ENCODE measurements at regions not wholly inside any gene's neighbourhood (a gene's known extent, or its start where the extent isn't known, plus 50 kb on each side); places are given as distances from the start of the nearest gene placed in this dataset.

DNA sequence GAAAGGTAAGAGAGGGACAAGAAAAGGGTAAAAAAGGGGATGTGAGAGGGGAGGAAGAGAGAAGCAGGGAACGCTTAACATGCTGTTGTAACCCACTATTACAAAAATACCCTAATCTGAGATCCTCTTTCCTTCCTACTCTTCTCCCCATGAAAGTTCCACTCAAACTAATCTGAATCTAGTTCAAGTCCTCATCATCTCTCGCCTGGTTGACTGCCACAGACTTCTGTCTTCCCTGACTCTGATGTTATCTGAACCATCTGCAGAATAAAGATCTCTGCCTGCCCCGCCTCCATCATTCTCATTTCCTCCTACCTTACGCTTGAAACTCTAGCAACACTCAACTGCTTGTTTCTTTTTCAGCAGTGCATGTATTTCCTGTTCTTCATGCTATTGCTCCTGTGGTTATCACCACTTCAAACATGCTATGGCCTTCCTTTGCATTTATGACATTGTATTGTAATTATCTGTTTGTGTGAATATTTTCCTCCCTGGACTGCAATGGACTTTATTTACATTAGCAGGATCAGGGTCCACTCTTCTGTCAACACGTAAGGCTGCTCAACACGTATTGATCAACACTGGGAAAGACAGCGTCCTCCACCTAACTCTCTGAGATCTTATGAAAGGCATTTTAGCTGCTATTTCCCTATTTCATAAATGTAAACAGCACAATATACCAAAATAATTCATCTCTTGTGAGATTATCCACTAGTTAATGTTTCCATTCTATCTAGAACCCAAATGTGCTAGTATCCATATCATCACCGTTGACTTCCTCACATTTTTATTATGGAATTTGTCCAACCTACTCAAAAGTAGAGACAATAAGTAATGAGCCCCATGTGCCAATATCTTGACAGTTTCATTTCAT lies 215.5 kb upstream of the USP25 start (continued):
- TF ChIP-seq, protein P1, sequence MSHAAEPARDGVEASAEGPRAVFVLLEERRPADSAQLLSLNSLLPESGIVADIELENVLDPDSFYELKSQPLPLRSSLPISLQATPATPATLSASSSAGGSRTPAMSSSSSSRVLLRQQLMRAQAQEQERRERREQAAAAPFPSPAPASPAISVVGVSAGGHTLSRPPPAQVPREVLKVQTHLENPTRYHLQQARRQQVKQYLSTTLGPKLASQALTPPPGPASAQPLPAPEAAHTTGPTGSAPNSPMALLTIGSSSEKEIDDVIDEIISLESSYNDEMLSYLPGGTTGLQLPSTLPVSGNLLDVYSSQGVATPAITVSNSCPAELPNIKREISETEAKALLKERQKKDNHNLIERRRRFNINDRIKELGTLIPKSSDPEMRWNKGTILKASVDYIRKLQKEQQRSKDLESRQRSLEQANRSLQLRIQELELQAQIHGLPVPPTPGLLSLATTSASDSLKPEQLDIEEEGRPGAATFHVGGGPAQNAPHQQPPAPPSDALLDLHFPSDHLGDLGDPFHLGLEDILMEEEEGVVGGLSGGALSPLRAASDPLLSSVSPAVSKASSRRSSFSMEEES (CRISPR knock-in tag; IDR thresholded peaks at IDR 0.05) = peak; percentile 67
- peak; percentile 78; the same call in 1 of the 2 replicates for TF ChIP-seq GATA4 (IDR thresholded peaks at IDR 0.05; ENCODE audit: borderline replicate concordance, low read depth)
- peak; percentile 92 for TF ChIP-seq NFKBIZ (CRISPR knock-in tag; IDR thresholded peaks at IDR 0.05)
- TF ChIP-seq ZNF589 (CRISPR knock-in tag; conservative IDR thresholded peaks at IDR 0.05) = no peak
- TF ChIP-seq ZNF644 (CRISPR knock-in tag; IDR thresholded peaks at IDR 0.05; ENCODE audit: low read depth) = peak; percentile 79; the same call in 1 of the 2 replicates
- 0 out of 2 replicates have a peak, but pooled peaks have one; percentile 43 for TF ChIP-seq ZNF44 (CRISPR knock-in tag; IDR thresholded peaks at IDR 0.05)
- TF ChIP-seq, protein P2, sequence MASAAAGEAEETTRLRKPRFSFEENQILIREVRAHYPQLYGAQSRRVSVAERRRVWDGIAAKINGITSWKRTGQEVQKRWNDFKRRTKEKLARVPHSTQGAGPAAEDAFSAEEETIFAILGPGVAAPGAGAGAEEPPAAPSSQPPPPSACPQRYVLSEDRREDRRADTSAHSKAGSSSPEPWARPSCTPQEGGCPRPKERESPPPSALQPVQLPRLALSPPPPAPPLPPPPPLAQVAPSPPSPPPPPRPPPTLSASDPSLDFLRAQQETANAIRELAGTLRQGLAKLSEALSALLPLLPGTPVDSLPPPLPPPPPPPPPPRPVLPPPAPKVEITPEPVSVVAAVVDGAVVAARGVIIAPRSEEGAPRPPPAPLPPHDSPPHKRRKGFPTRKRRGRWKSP (CRISPR knock-in tag; IDR thresholded peaks at IDR 0.05) = peak; percentile 48; the same call in 1 of the 2 replicates
- TF ChIP-seq FOXO1 (CRISPR knock-in tag; IDR thresholded peaks at IDR 0.05) = peak; percentile 99
- TF ChIP-seq SMYD3 (CRISPR knock-in tag; IDR thresholded peaks at IDR 0.05) = 0 out of 2 replicates have a peak, but pooled peaks have one; percentile 72
- peak; percentile 79 for TF ChIP-seq SAP130 (CRISPR knock-in tag; IDR thresholded peaks at IDR 0.05; ENCODE audit: low read depth)
- no peak for TF ChIP-seq HOXA9 (CRISPR knock-in tag; IDR thresholded peaks at IDR 0.05; ENCODE audit: borderline replicate concordance)
- TF ChIP-seq ZFP1 (CRISPR knock-in tag; IDR thresholded peaks at IDR 0.05) = no peak
- TF ChIP-seq STAG1 (CRISPR knock-in tag; IDR thresholded peaks at IDR 0.05) = peak; percentile 15; the same call in 1 of the 2 replicates
- TF ChIP-seq ZNF607 (CRISPR knock-in tag; IDR thresholded peaks at IDR 0.05; ENCODE audit: borderline replicate concordance) = peak; percentile 82; the same call in 1 of the 2 replicates
- TF ChIP-seq, protein P3, sequence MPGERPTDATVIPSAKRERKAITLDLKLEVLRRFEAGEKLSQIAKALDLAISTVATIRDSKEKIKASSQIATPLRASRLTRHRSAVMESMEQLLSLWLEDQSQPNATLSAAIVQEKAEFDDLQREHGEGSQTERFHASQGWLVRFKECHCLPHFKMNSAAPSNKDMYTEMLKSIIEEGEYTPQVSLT (CRISPR knock-in tag; IDR thresholded peaks at IDR 0.05; ENCODE audit: borderline replicate concordance, low read depth) = no peak
- TF ChIP-seq ZNF660 (CRISPR knock-in tag; IDR thresholded peaks at IDR 0.05; ENCODE audit: borderline replicate concordance, low read depth) = no peak
- TF ChIP-seq ADNP (CRISPR knock-in tag; IDR thresholded peaks at IDR 0.05) = 0 out of 2 replicates have a peak, but pooled peaks have one; percentile 12
- peak; percentile 89; the same call in 1 of the 2 replicates for TF ChIP-seq NCOR1 (IDR thresholded peaks at IDR 0.05; ENCODE audit: borderline replicate concordance, low read length)
- 0 out of 2 replicates have a peak, but pooled peaks have one; percentile 25 for TF ChIP-seq JUNB (CRISPR knock-in tag; IDR thresholded peaks at IDR 0.05; ENCODE audit: borderline replicate concordance)
- TF ChIP-seq ELF1 (CRISPR knock-in tag; IDR thresholded peaks at IDR 0.05) = peak; percentile 61
- peak; percentile 85 for TF ChIP-seq TARDBP (CRISPR knock-in tag; IDR thresholded peaks at IDR 0.05)
- no peak for TF ChIP-seq RFXAP (CRISPR knock-in tag; IDR thresholded peaks at IDR 0.05; ENCODE audit: borderline replicate concordance)
- no peak for TF ChIP-seq PLRG1 (conservative IDR thresholded peaks at IDR 0.05)
- TF ChIP-seq, protein P4, sequence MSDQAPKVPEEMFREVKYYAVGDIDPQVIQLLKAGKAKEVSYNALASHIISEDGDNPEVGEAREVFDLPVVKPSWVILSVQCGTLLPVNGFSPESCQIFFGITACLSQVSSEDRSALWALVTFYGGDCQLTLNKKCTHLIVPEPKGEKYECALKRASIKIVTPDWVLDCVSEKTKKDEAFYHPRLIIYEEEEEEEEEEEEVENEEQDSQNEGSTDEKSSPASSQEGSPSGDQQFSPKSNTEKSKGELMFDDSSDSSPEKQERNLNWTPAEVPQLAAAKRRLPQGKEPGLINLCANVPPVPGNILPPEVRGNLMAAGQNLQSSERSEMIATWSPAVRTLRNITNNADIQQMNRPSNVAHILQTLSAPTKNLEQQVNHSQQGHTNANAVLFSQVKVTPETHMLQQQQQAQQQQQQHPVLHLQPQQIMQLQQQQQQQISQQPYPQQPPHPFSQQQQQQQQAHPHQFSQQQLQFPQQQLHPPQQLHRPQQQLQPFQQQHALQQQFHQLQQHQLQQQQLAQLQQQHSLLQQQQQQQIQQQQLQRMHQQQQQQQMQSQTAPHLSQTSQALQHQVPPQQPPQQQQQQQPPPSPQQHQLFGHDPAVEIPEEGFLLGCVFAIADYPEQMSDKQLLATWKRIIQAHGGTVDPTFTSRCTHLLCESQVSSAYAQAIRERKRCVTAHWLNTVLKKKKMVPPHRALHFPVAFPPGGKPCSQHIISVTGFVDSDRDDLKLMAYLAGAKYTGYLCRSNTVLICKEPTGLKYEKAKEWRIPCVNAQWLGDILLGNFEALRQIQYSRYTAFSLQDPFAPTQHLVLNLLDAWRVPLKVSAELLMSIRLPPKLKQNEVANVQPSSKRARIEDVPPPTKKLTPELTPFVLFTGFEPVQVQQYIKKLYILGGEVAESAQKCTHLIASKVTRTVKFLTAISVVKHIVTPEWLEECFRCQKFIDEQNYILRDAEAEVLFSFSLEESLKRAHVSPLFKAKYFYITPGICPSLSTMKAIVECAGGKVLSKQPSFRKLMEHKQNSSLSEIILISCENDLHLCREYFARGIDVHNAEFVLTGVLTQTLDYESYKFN (CRISPR knock-in tag; conservative IDR thresholded peaks at IDR 0.05) = peak; percentile 99
